GM12878 (cell line): ENCODE measurements at regions not wholly inside any gene's neighbourhood (a gene's known extent, or its start where the extent isn't known, plus 50 kb on each side); places are given as distances from the start of the nearest gene placed in this dataset.
A peak's percentile ranks its signal among the peaks of the same experiment; 100 is the strongest.

Experiments used
- CBX5 ChIP-seq: sonication (generic); IDR thresholded peaks from 2 replicates; pipeline ENCODE4 v1.6.1; 2016; ENCODE audit warnings: low read depth, moderate library complexity, mild to moderate bottlenecking, inconsistent platforms
- E2F8 ChIP-seq: fragments of 450-650 bp; IDR thresholded peaks from 2 replicates; pipeline ENCODE4 v1.6.1; 2018; ENCODE audit warnings: mild to moderate bottlenecking, low read depth, moderate library complexity; ENCODE audit not compliant: partially characterized antibody
- EED ChIP-seq: sonication (generic); IDR thresholded peaks from 2 replicates; pipeline ENCODE4 v1.6.1; 2016; ENCODE audit warnings: antibody characterized with exemption, low read depth
- ETV6 ChIP-seq, 2 experiments: fragments of 450-650 bp in 1 of 2; IDR thresholded peaks in 1 of 2; conservative IDR thresholded peaks in 1 of 2; 2 replicates each; pipeline ENCODE4 v1.6.1; 2014; ENCODE audit warnings: antibody characterized with exemption in 1 of 2, borderline replicate concordance in 1 of 2, low read depth in 1 of 2, mild to moderate bottlenecking in 1 of 2, moderate library complexity in 1 of 2
- IKZF2 ChIP-seq, 2 experiments: fragments of 450-650 bp; IDR thresholded peaks; 2 replicates each; pipeline ENCODE4 v1.6.1; 2017; ENCODE audit warnings: mild to moderate bottlenecking in 2 of 2, moderate library complexity in 2 of 2
- POU2F2 ChIP-seq: IDR thresholded peaks from 3 replicates; pipeline ENCODE4 v1.6.1; 2011; ENCODE audit warnings: low read depth, mild to moderate bottlenecking, low read length, borderline replicate concordance
- RELB ChIP-seq: fragments of 450-650 bp; IDR thresholded peaks from 2 replicates; pipeline ENCODE4 v1.6.1; 2017; ENCODE audit warnings: low read depth, mild to moderate bottlenecking, moderate library complexity
- RUNX3 ChIP-seq: IDR thresholded peaks from 2 replicates; pipeline ENCODE4 v1.6.1; 2012; ENCODE audit warnings: low read length, inconsistent platforms
- SIN3A ChIP-seq: IDR thresholded peaks from 2 replicates; pipeline ENCODE4 v1.6.1; 2012; ENCODE audit warnings: low read depth, low read length, improper control_type of control experiment
- SREBF1 ChIP-seq: IDR thresholded peaks from 2 replicates; pipeline ENCODE4 v1.6.1; 2012; ENCODE audit warnings: mild to moderate bottlenecking, low read length
- ZBTB33 ChIP-seq: fragments of 450-650 bp; IDR thresholded peaks from 2 replicates; pipeline ENCODE4 v1.6.1; 2017; ENCODE audit warnings: mild to moderate bottlenecking
- ZNF207 ChIP-seq: fragments of 450-650 bp; IDR thresholded peaks from 2 replicates; pipeline ENCODE4 v1.6.1; 2014; ENCODE audit warnings: antibody characterized with exemption, mild to moderate bottlenecking, borderline replicate concordance
- ZSCAN29 ChIP-seq: fragments of 450-650 bp; IDR thresholded peaks from 2 replicates; pipeline ENCODE4 v1.6.1; 2017; ENCODE audit warnings: mild to moderate bottlenecking, moderate library complexity
- TF ChIP-seq, protein P1 (sequence below): IDR thresholded peaks from 2 replicates; pipeline ENCODE4 v1.6.1; 2012; ENCODE audit warnings: low read depth, low read length, improper control_type of control experiment

- TF ChIP-seq ZBTB33 = peak; percentile 74
- TF ChIP-seq RELB = no peak
- TF ChIP-seq ETV6 (conservative IDR thresholded peaks at IDR 0.05 in 1 of 2, IDR thresholded peaks at IDR 0.05 in 1 of 2; ENCODE audit: borderline replicate concordance in 1 of 2, low read depth in 1 of 2) = no peak
- no peak for TF ChIP-seq SIN3A
- TF ChIP-seq, protein P1, sequence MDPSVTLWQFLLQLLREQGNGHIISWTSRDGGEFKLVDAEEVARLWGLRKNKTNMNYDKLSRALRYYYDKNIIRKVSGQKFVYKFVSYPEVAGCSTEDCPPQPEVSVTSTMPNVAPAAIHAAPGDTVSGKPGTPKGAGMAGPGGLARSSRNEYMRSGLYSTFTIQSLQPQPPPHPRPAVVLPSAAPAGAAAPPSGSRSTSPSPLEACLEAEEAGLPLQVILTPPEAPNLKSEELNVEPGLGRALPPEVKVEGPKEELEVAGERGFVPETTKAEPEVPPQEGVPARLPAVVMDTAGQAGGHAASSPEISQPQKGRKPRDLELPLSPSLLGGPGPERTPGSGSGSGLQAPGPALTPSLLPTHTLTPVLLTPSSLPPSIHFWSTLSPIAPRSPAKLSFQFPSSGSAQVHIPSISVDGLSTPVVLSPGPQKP = no peak
- no peak for TF ChIP-seq E2F8
- TF ChIP-seq RUNX3 = peak; percentile 54
- no peak for TF ChIP-seq POU2F2
- TF ChIP-seq EED = peak; percentile 20; the same call in 1 of the 2 replicates
- no peak for TF ChIP-seq CBX5
- no peak for TF ChIP-seq SREBF1
- TF ChIP-seq ZNF207 = no peak
- no peak for TF ChIP-seq ZSCAN29
- TF ChIP-seq IKZF2 (IDR thresholded peaks at IDR 0.05) = no peak
- TF ChIP-seq, all 136 proteins: peak for 25
These were observed 126.2 kb upstream of the LGALSL start (continued) for GRCh38 chr2:64327510-64328414.
